DND-41 (cell line): ENCODE measurements at regions not wholly inside any gene's neighbourhood (a gene's known extent, or its start where the extent isn't known, plus 50 kb on each side); places are given as distances from the start of the nearest gene placed in this dataset.

Experiments
- ATAC-seq: fragments of 200-7000 bp; cut with Tn5 transposase; 3 replicates; pipeline ENCODE4 v1.9.1; 2021; ENCODE audit warnings: low read depth; ENCODE audit not compliant: insufficient read depth
- DNase-seq: peaks from one replicate; pipeline ENCODE4 v3.0.0-alpha.2; 2020
- H2AFZ ChIP-seq: 2 replicates; pipeline ENCODE4 v1.6.0; 2012; ENCODE audit warnings: low read depth, low read length
- H3K27ac ChIP-seq: 2 replicates; pipeline ENCODE4 v1.5.1; 2012; ENCODE audit warnings: low read length, inconsistent platforms
- H3K27me3 ChIP-seq: fragments of 200-600 bp; sonication (generic); 2 replicates; pipeline ENCODE4 v1.6.0; 2012; ENCODE audit warnings: low read length, mild to moderate bottlenecking, inconsistent platforms; ENCODE audit not compliant: insufficient read depth, poor library complexity
- H3K36me3 ChIP-seq: 2 replicates; pipeline ENCODE4 v1.5.1; 2012; ENCODE audit warnings: low read length, inconsistent platforms; ENCODE audit not compliant: insufficient read depth
- H3K4me1 ChIP-seq: 2 replicates; pipeline ENCODE4 v1.5.1; 2012; ENCODE audit warnings: mild to moderate bottlenecking, low read length; ENCODE audit not compliant: insufficient read depth
- H3K4me2 ChIP-seq: 2 replicates; pipeline ENCODE4 v1.6.0; 2012; ENCODE audit warnings: mild to moderate bottlenecking, moderate library complexity, low read length, inconsistent platforms; ENCODE audit not compliant: insufficient read depth
- H3K4me3 ChIP-seq, 2 experiments: fragments of 200-600 bp in 1 of 2; shearing (Covaris generic) in 1 of 2; 2 replicates each; pipeline ENCODE4 v1.5.1; 2012 to 2016; ENCODE audit warnings: inconsistent platforms in 2 of 2, low read length in 2 of 2, mild to moderate bottlenecking in 2 of 2, low read depth in 1 of 2, moderate library complexity in 1 of 2
- H3K79me2 ChIP-seq: 2 replicates; pipeline ENCODE4 v1.6.0; 2012; ENCODE audit warnings: low read length, inconsistent platforms; ENCODE audit not compliant: insufficient read depth
- H3K9ac ChIP-seq: 2 replicates; pipeline ENCODE4 v1.6.0; 2012; ENCODE audit warnings: low read depth, mild to moderate bottlenecking, inconsistent platforms, low read length, moderate library complexity
- H3K9me3 ChIP-seq: 2 replicates; pipeline ENCODE4 v1.5.1; 2012; ENCODE audit warnings: low read length, moderate library complexity, mild to moderate bottlenecking, inconsistent platforms; ENCODE audit not compliant: insufficient read depth, severe bottlenecking
- H4K20me1 ChIP-seq: 2 replicates; pipeline ENCODE4 v1.6.0; 2012; ENCODE audit warnings: low read length; ENCODE audit not compliant: insufficient read depth
- EZH2 ChIP-seq: IDR thresholded peaks from 3 replicates; pipeline ENCODE4 v1.6.1; 2012; ENCODE audit warnings: borderline replicate concordance, low read depth, mild to moderate bottlenecking, moderate library complexity, low read length, inconsistent platforms; ENCODE audit not compliant: severe bottlenecking
- TF ChIP-seq, protein P1 (sequence below): IDR thresholded peaks from 2 replicates; pipeline ENCODE4 v1.5.1; 2012; ENCODE audit warnings: borderline replicate concordance, low read length, moderate library complexity, mild to moderate bottlenecking; ENCODE audit not compliant: poor library complexity, severe bottlenecking; ENCODE audit errors: extremely low read depth

GRCh38 chr11:127332896-127333295 is 332.3 kb upstream of the KIRREL3 start:
- no peak overlapping the region for H3K27ac ChIP-seq
- no peaks in the 10 kb centered on the region for H3K79me2 ChIP-seq
- H3K4me1 ChIP-seq, result no peaks in the 10 kb centered on the region
- TF ChIP-seq EZH2, result no peak
- TF ChIP-seq, protein P1, sequence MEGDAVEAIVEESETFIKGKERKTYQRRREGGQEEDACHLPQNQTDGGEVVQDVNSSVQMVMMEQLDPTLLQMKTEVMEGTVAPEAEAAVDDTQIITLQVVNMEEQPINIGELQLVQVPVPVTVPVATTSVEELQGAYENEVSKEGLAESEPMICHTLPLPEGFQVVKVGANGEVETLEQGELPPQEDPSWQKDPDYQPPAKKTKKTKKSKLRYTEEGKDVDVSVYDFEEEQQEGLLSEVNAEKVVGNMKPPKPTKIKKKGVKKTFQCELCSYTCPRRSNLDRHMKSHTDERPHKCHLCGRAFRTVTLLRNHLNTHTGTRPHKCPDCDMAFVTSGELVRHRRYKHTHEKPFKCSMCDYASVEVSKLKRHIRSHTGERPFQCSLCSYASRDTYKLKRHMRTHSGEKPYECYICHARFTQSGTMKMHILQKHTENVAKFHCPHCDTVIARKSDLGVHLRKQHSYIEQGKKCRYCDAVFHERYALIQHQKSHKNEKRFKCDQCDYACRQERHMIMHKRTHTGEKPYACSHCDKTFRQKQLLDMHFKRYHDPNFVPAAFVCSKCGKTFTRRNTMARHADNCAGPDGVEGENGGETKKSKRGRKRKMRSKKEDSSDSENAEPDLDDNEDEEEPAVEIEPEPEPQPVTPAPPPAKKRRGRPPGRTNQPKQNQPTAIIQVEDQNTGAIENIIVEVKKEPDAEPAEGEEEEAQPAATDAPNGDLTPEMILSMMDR, result no peak
- H3K4me2 ChIP-seq, result no peak overlapping the region
- no peaks in the 10 kb centered on the region for H3K27me3 ChIP-seq
- no peak overlapping the region for H2AFZ ChIP-seq
- no peak overlapping the region for H3K9ac ChIP-seq
- H4K20me1 ChIP-seq, result no peaks in the 10 kb centered on the region
- H3K9me3 ChIP-seq, result no peaks in the 10 kb centered on the region
- H3K36me3 ChIP-seq, result no peaks in the 10 kb centered on the region
- DNase-seq, result no peak
- no peak for ATAC-seq
- no peak overlapping the region for H3K4me3 ChIP-seq

- Histone ChIP-seq H3K4me2 (no peak overlapping the region), H3K9me3 (no peaks in the 10 kb centered on the region), H3K36me3 (no peaks in the 10 kb centered on the region), H3K27ac (no peak overlapping the region), H4K20me1 (no peaks in the 10 kb centered on the region), H3K79me2 (no peaks in the 10 kb centered on the region), H3K27me3 (no peaks in the 10 kb centered on the region), H2AFZ (no peak overlapping the region), H3K4me1 (no peaks in the 10 kb centered on the region), H3K9ac (no peak overlapping the region), H3K4me3 (no peak overlapping the region)
- no peak for TF ChIP-seq EZH2
- TF ChIP-seq, protein P1, result no peak
- DNase-seq, result no peak
- ATAC-seq, result no peak
These were observed 329.5 kb upstream of the KIRREL3 start for GRCh38 chr11:127330044-127330443.

DNA sequence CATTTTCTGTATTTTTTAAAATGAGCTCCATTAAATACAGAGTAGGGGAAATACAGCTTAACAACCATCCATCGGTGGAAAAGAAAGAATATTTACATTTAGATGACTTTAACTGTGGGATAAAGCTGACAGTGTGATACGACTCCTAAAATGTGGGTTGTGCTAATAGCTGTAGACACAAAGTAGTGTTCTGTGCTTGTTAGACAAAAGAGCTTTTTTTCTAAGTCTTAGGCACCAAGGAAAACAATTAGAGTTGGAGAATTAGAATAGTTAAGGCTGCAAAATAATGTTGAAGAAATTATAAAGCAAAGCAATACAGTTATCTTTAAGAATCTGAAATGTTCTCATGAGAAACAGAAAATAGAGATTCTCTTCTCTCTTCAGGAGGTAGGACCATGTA is 307.7 kb upstream of the KIRREL3 start:
- Histone ChIP-seq H3K4me3 (no peak overlapping the region), H3K9me3 (no peaks in the 10 kb centered on the region), H3K27me3 (peaks cover 9% of the 10 kb centered on the region), H4K20me1 (no peaks in the 10 kb centered on the region), H2AFZ (no peak overlapping the region), H3K4me2 (no peak overlapping the region), H3K27ac (no peak overlapping the region), H3K4me1 (no peaks in the 10 kb centered on the region), H3K79me2 (no peaks in the 10 kb centered on the region), H3K9ac (no peak overlapping the region), H3K36me3 (no peaks in the 10 kb centered on the region)
- no peak for ATAC-seq
- DNase-seq, result no peak
- TF ChIP-seq, protein P1, result no peak
- TF ChIP-seq EZH2, result no peak

- Histone ChIP-seq H3K4me1 (no peaks in the 10 kb centered on the region), H3K27me3 (peaks cover 9% of the 10 kb centered on the region), H3K79me2 (no peaks in the 10 kb centered on the region), H3K27ac (no peak overlapping the region), H3K36me3 (no peaks in the 10 kb centered on the region), H4K20me1 (no peaks in the 10 kb centered on the region), H3K4me3 (no peak overlapping the region), H3K9me3 (no peaks in the 10 kb centered on the region), H2AFZ (no peak overlapping the region), H3K4me2 (no peak overlapping the region), H3K9ac (no peak overlapping the region)
- no peak for ATAC-seq
- TF ChIP-seq, protein P1, result no peak
- TF ChIP-seq EZH2, result no peak
- DNase-seq, result no peak
These were observed 307.1 kb upstream of the KIRREL3 start for GRCh38 chr11:127307700-127308099.
